ENCODE measurements at regions not wholly inside any gene's neighbourhood (a gene's known extent, or its start where the extent isn't known, plus 50 kb on each side); places are given as distances from the start of the nearest gene placed in this dataset.

DNA sequence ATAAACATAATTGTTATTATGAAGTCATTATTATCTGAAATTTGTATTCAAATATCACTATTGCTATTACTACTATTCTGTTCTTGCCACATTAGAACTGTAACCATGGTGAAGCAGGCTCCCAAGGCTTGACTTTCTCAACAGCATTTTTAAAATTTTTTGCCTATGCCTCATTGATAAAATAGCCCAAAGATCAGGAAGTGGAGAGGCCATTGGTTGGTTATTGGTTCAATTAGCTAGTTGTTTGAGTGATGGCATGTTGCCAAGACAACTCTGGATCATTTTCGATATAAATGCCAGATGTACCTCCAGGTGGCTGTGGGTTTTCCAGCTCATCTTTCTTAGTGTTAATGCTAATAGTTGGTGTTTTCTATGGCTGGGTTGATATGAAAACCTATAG, 513.5 kb downstream of the TRIB2 start:
- Mint-ChIP-seq H3K4me1 (ENCODE audit: low read depth) (no peaks in the 10 kb centered on the region), H3K36me3 (ENCODE audit: low read depth) (peaks cover 4% of the 10 kb centered on the region; the same call in 1 of the 2 replicates), H3K4me3 (no peak overlapping the region), H3K9me3 (peaks cover 25% of the 10 kb centered on the region), H3K27me3 (ENCODE audit: insufficient read depth) (no peaks in the 10 kb centered on the region), H3K27ac (no peak overlapping the region)
- DNase-seq, result no peak
- TF ChIP-seq, protein P1, sequence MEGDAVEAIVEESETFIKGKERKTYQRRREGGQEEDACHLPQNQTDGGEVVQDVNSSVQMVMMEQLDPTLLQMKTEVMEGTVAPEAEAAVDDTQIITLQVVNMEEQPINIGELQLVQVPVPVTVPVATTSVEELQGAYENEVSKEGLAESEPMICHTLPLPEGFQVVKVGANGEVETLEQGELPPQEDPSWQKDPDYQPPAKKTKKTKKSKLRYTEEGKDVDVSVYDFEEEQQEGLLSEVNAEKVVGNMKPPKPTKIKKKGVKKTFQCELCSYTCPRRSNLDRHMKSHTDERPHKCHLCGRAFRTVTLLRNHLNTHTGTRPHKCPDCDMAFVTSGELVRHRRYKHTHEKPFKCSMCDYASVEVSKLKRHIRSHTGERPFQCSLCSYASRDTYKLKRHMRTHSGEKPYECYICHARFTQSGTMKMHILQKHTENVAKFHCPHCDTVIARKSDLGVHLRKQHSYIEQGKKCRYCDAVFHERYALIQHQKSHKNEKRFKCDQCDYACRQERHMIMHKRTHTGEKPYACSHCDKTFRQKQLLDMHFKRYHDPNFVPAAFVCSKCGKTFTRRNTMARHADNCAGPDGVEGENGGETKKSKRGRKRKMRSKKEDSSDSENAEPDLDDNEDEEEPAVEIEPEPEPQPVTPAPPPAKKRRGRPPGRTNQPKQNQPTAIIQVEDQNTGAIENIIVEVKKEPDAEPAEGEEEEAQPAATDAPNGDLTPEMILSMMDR (IDR thresholded peaks at IDR 0.05), result no peak

DNA sequence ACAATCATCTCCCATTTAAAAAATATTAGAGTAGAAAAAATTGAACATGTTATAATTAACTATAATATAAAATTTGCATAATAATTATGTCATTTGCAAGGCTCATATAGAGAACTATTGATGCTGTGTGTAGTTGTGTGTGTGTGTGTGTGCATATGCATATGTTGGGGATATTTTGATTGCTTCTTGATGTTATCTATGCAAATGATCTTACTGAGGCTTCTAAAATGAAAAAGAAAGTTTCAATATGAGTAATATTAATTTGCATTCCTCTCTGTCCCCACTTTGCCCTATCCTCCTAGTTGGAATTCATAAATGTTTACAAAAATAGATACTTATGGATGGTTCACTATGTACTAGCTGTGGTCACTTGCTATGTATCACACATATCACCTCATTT, 523.3 kb downstream of the TRIB2 start:
- H3K36me3 Mint-ChIP-seq (ENCODE audit: low read depth), result no peaks in the 10 kb centered on the region
- H3K9me3 Mint-ChIP-seq, result peaks cover 63% of the 10 kb centered on the region
- H3K27me3 Mint-ChIP-seq (ENCODE audit: insufficient read depth), result no peaks in the 10 kb centered on the region; the same call in 1 of the 2 replicates
- no peak for DNase-seq
- H3K27ac Mint-ChIP-seq, result no peak overlapping the region
- TF ChIP-seq, protein P1 (IDR thresholded peaks at IDR 0.05), result no peak
- no peak overlapping the region for H3K4me3 Mint-ChIP-seq
- no peaks in the 10 kb centered on the region for H3K4me1 Mint-ChIP-seq (ENCODE audit: low read depth)

DNA sequence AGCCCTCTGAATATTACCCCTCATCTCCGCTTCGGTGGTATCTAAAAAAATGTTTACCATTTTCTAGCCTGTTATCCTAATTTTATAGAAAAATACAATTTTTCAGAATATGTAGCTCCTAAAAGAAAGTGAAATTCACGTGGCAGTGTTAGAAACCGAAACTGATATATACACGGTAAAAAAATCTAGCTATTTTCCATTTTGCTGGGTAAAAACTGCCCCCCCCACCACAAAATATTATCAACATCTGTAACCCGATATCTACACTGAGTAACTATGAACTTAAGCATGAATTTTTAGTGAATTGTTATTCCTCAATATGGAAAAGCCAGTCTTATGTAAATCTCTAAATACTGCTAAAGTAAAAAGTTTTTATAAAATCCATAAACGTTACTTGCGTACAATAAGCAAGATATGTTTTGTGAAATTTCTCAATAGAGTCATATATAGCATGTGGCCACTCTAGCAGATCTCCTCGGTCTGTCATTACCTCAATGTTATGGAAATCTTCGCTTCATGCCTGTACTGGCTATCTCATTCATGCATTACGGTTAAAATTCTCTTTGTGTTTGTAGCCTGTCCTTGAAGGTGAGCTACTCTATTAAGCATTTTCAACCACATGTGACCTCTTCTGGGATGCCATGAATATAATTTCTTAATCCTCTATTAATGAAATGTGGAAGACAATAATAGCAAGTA, 524.2 kb downstream of the TRIB2 start:
- DNase-seq, result no peak
- Mint-ChIP-seq H3K4me3 (no peak overlapping the region), H3K9me3 (peaks cover 57% of the 10 kb centered on the region), H3K27ac (no peak overlapping the region), H3K36me3 (ENCODE audit: low read depth) (no peaks in the 10 kb centered on the region), H3K4me1 (ENCODE audit: low read depth) (no peaks in the 10 kb centered on the region), H3K27me3 (ENCODE audit: insufficient read depth) (no peaks in the 10 kb centered on the region; the same call in 1 of the 2 replicates)
- TF ChIP-seq, protein P1 (IDR thresholded peaks at IDR 0.05), result no peak

DNA sequence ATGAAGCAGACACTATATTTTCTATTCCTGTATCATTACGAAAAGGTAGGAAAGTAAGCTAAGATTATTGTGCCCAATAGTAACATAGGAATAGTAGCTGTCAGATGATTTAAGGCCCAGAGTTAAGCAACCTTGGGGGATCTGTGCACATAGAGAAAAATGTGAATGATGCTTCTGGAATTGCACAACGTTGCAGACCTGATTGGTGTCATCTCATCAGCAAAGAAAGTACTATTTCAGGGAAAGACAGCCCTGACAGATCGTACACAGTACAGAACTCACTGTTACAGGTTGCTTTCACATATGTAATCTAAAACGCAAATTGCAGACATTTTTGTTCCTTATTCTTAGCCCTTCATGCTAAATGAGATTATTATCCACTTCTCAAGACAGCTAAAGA, 535.9 kb downstream of the TRIB2 start:
- TF ChIP-seq, protein P1 (IDR thresholded peaks at IDR 0.05), result no peak
- H3K27ac Mint-ChIP-seq, result no peak overlapping the region
- peaks cover 23% of the 10 kb centered on the region for H3K9me3 Mint-ChIP-seq
- H3K4me1 Mint-ChIP-seq (ENCODE audit: low read depth), result no peaks in the 10 kb centered on the region
- H3K4me3 Mint-ChIP-seq, result no peak overlapping the region
- H3K36me3 Mint-ChIP-seq (ENCODE audit: low read depth), result no peaks in the 10 kb centered on the region
- no peak for DNase-seq
- H3K27me3 Mint-ChIP-seq (ENCODE audit: insufficient read depth), result no peaks in the 10 kb centered on the region

DNA sequence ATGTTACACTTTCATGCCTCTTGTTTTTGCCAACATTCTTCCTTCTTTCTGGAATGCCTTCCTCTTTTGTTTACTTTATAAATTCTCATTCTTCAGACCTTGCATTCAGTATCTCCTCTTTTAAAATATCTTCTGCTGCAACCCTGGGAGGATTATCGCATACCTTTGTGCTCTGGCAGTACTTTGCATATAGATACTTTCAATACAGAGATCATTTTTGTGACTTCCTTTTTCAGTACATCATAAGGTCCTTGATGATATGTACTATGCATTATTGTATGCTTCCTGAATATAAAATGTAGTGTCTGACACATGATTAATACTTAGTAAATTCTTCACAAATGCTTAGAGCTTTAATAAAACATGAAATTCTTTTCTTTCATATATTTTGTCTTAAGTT, 538.7 kb downstream of the TRIB2 start:
- H3K27me3 Mint-ChIP-seq (ENCODE audit: insufficient read depth), result no peaks in the 10 kb centered on the region

More for the DNA sequence above, 538.7 kb downstream of the TRIB2 start:
- Mint-ChIP-seq H3K27ac (no peak overlapping the region), H3K36me3 (ENCODE audit: low read depth) (no peaks in the 10 kb centered on the region), H3K4me3 (no peak overlapping the region), H3K9me3 (peaks cover 20% of the 10 kb centered on the region), H3K4me1 (ENCODE audit: low read depth) (no peaks in the 10 kb centered on the region)
- TF ChIP-seq, protein P1 (IDR thresholded peaks at IDR 0.05), result no peak
- no peak for DNase-seq
